ENCODE measurements at regions not wholly inside any gene's neighbourhood (a gene's known extent, or its start where the extent isn't known, plus 50 kb on each side); places are given as distances from the start of the nearest gene placed in this dataset.

DNA sequence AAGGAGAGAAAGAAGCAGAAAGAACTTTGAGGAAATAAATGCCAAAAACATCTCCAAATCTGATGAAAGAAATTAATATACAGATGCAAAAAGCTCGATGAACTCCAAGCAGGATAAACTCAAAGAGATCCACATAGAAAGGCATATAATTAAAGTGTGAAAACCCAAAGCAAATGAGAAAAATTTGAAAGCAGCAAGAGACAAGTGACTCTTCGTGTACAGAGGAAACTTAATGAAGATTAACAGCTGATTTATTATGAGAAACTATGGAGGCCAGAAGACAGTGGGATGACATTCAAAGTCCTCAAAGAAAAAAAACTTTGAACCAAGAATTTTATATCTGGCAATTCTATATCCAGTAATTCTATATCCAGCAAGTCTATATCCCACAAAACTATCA lies 163.0 kb upstream of the TMCC3 start:
- DNase-seq = peak in 1 of 2 experiments; percentile 7

DNA sequence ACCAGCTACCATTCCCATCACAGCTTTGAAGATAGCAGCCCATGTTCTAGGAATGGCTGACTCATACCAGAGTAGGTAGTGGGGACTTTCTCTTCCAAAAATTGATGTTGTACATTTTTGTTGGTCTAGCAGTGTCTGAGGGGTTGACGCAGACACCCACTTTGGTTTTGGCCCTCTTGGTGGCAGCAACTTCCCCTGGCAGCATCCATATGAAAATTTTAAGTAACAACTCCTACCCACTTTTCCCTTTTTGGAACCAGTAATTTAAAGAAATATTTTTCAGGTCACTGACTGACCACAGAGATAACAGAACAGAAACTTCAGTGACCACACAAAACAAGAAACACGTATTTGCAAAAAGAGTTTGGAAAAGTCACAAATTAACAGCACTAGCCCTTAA lies 162.0 kb upstream of the TMCC3 start:
- no peak for DNase-seq

DNA sequence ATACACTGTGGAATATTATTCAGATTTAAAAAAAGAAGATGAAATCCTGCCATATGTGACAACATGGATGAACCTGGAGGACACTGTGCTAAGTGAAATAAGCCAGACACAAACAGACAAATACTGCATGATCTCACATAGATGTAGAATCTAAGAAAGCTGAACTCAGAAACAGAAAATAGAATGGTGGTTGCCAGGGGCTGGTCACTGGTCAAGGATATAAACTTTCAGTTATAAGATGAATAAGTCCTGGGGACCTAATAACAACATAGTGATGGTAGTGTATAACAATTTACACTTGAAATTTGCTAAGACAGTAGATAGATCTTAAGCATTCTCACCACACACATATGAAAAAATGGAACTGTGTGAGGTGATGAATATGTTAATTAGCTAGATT lies 161.3 kb upstream of the TMCC3 start:
- DNase-seq = no peak

DNA sequence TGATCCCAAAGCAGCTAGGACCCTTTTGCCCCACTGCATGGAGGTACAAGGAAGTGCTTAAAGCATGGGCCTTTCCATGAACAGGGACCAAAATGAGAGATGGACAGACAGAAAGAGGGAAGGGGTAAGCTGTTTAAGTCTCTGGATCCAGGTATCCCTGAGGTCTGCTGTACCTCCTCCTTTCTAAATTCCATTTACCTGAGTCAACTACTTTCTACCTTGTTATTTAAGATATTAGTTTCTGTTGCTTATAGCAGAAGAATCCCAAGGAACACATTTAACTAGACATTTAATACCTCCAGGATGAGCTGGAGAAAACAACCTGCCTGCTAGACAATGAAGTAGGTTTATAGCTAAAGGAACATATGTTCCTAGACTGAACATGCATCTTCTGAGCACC lies 157.6 kb upstream of the TMCC3 start:
- no peak for DNase-seq

DNA sequence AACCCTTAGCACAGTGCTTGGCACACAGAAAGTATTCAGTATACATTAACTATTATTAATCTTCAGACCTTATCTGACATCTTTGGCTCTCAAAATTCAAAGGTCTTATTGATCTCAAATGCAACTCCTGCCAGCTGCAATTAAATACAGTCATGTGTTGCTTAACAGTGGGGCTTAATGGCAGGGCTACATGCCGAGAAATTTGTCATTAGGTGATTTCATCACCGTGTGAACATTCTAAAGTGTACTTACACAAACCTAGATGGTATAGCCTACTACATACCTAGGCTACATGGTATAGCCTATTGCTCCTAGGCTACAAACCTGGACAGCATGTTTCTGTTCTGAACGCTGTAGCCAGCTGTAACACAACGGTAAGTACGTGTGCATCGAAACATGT lies 156.3 kb upstream of the TMCC3 start:
- DNase-seq = no peak

DNA sequence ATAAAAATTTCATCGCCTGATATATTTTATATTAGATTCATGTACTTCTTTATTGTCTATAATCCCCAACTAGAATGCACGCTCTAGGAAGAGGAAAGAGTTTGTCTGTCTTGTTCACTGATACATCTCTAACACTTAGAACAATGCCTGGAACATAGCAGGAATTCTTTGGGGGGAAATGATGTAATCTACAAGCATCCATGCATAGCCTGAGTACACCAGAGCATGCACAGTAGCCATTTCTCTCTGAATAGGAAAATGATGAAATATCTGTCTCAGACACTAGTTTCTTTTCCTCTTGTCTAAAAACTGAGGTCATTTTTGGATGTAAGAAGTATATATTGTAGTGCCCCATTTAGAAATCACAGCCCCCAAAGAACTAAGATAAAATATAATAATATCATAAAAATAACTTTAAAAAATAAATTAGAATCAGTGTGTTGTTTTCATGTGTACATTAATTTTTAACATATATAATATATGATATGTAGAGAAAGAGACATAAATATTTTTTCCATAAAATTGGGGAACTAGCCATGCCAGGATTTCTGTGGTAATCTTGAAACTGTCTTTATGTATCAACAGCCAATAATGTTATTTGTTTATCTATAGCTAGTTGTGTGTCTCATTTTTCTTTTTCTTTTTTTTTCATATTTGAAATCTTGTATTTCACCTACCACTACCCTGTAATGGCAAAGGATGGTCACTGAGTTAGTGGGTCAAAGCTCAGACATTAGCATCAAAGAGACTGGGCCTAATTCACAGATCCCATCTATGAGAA lies 155.6 kb upstream of the TMCC3 start:
- DNase-seq = no peak

DNA sequence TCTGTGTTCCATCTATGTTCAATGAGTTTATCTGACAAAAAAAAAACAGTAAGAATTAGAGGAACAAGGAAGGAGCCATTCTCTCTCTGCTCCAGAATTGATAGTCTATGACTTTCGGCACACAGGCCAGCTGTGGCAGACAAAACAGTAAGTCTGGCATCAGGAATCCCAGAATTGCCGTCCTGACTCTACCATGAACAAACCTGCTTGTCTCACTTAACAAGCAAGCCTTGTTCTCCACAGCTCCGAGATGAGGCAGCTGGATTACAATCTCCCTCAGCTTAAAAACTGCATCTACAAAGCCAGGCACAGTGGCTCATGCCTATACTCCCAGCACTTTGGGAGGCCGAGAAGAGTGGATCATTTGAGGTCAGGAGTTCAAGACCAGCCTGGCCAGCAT lies 153.6 kb upstream of the TMCC3 start:
- DNase-seq = no peak

DNA sequence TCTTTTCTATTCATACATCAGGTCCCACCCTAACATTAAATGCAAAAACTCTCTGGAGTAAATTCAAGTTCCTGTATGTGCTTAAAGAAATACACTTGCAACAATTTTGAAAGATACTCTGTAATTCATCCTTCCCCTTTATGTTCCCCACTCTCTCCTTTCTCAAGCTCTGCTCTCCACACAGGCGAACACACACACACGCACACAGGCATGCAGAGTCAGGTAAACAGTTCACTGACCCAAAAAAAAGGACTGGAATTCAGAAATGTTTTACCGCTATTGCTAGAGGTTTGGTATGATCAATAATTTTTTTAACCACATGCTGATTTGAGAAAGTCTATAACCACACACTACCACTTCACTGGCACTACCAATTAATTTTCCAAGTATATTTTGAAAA lies 152.4 kb upstream of the TMCC3 start:
- no peak for DNase-seq

DNA sequence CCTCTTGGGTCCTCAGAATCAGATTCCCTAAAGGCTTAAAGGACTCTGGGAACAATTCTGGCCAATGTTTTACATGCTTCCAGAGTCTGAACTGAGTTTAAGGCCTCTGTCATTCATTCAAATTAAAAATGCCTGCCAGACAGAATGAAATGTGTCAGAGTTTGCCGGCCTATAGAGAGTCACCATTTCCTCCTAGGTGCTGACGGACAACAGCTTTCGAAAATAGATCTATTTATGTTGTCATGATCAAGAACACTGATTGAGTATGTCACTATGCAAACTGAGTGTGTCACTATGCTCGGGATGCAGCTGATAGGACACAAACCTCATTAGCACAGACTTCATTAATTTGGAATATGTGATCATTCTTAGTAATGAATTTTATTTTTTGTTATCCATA lies 151.4 kb upstream of the TMCC3 start:
- DNase-seq = no peak

DNA sequence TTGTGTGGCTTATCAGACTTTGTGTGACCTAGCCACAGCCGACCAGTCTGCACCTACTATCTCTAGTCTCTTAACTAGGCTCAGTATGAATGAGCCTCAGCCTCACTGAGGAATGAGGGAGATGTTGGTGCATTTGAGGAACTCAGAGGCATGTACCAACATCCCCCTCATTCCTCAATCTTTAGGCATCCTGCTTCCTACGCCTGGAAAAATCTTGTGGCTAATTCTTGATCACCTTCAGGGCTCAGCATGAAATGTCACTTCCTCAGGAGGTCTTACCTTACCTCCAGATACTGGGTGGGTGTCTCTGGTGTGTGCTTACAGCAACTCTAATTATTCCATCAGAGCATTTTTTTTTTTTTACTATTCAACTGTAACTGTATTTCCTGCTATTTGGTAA lies 148.8 kb upstream of the TMCC3 start:
- DNase-seq = no peak

DNA sequence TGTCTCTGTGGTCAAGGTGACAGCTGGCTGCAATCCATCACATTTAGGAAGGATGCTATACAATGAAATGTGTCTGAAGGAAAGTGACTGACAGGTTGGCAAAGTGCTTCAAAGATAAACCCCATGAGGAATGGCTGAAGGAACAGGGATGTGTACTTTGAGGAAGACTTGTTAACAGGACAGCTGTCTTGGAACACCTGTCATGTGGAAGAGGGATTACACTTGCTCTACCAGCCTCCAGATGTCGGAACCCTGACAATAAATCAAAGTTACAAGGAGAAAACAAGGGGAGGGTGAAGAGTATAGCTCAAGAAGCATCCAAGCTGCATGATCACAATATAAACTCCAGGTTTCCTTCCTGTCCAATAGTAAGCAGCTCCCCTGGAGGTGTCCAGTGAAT lies 147.8 kb upstream of the TMCC3 start:
- DNase-seq = no peak

DNA sequence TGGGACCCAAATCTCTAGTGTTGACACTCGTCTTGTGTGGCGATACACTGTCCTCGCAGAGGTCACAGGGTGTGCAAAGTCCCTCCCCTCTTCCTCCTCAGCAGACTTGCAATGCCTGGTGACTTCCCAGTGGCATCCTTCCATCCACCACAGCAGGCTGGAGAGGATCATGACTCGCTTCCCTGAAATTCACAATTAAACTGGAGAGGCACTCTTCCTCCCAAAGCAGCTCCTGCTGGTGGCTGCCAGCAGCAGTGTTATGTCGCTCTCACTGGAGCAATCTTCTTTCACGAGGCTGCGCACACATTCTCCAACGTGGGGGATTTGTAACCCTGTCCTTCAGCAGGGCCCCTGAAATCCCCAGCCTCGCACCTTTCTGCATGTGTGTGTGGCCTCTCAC lies 145.2 kb upstream of the TMCC3 start:
- DNase-seq = no peak

DNA sequence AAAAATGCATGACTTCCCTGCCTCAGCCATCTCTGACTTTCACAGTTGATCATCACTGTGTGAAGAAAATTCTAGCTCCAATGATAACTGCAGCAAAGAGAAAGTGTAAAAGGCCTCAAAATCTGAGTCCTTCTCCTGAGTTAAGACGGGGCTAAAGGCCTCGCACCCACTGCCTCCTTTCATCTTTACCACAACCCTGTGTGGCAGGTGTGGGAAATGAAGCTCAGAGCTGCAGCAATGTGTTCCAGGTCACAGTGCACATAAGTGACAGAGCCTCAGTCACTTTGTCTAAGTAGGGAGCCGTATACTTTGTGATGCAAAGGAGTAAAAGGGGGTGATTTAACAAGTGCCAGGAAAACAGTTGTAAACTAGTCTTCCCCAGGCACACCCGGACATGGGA lies 144.7 kb upstream of the TMCC3 start:
- DNase-seq = no peak

DNA sequence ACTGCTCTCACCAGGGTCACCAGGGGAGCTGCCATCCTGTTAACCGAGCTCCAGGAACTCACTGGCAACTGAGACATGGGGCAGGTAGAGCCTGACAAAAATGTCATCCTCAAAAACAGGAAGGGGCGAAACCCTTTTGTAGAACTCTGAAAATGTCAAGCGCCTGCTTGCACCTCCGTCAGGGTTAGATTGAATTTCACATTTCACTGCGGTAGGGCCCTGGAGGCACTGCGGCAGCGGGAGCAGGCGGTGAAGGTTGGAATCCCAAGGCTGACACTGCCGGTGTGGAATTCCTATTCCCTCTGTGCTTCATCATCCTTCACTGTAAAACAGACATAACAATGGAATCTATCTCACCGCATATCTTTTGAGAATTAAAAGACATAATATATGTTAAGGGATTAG lies 142.8 kb upstream of the TMCC3 start:
- no peak for DNase-seq

DNA sequence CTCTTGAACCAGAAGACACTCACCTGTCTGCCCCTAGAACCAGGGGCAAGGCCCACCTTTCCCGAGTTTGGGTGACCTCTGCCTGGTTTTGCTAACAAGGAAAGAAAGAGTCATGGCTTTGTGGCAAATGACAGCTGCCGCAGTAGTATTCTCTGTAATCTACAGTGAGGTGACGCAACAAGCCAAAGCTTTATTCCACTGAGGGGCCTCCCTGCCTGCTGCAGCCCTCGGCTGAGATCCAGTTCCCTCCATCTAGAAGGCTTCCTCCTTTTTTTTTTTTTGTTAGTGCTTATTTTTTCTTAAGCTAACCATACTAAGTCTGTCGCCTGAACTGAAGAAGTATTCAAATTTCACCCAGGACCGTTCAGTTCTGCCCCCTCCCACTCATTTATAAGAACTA lies 142.3 kb upstream of the TMCC3 start:
- no peak for DNase-seq

DNA sequence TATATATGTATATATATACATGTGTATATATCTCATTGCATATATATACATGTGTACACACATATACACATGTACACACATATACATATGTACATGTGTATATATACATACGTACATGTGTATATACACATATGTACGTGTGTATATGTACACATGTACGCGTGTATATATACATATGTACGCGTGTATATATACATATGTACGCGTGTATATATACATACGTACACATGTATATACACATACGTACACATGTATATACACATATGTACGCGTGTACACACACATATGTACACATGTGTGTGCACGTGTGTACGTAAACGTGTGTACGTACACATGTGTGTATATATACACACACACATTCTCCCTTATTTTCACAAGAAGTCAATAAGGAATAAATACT lies 141.6 kb upstream of the TMCC3 start:
- no peak for DNase-seq

DNA sequence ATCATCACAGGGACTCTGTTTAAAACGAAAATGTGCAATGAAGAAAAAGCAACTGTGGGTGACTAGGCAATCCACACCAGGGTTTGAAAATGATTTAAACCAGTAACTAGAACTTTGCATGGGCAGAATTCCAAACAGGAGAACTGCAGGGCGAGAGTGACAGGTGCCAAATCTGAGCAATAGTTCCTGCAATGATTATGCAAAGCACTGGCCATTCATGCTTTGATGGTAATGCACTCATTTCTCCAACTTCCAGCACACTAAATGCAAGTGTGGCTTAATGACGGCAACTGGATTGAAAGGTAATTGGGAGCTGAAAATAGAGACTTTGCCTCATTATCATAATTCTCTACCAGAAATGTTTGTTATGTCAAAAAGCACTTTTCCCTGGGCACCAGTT lies 140.5 kb upstream of the TMCC3 start:
- DNase-seq = no peak

DNA sequence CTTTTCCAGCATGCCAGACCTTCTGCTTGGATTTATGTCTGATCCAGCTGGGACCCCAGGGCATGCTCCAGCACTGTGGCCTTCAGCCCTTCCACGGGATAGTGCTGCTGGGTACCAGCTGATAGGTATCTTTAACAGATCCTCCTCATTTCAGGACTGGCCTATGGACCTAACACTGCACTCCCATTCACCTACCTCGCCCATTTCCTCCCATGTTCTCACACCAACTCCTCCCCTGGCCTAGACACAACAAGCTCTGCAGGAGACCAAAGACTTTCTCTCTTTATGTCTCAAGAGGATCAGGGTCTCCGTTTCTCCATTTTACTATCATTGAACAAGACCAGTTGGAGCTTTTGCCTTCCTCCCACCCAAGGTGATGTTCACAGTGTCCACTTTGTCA lies 140.0 kb upstream of the TMCC3 start:
- no peak for DNase-seq

DNA sequence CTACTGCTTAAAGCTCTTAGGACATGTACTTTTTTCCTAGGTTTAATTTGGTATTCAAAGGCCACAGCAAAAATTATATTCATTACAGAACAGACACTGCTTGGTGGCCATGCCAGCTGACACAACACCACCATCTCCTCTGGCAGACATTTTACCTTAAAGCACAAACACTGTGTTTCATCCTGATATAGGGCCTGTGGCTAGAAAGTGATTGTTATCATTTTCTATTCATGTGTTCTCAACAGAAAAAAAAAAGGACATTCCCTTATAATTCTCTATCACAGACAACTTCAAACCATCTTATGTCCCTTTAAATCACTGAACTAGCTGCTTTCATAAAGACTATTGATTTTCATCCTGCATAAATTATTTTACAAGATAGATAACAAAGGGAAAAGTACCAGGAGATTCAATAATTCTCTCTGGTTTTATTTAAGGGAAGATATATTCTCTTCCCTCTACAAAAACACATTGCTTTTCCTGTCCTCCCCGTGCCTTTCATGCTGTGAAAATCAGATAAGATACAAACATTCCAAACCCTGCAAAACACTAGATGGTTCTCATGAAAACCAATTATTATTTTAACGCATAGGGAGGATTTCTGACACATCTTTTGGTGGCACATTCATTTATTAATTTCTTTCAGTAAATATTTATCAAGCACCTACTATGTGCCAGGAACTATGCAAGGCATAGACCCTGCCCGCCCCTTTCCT lies 139.3 kb upstream of the TMCC3 start:
- DNase-seq = no peak

DNA sequence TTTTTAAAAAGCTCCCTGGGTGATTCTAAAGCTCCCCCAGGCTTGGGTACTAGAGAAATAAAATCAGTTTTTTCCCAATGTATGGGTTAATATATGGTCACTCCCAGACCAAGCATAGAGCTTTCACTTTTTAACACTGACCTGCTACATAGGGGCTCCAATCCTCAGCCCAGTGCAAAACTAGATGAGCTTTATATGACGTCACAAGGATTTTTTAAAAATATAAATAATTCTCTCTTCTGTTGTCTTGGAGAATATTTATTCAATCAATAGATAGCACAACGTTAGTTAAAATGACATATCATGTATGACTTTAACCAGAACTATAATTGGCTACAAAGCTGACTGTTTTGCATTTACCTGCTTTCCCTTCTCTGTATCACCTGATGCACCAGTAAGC lies 137.9 kb upstream of the TMCC3 start:
- no peak for DNase-seq

DNA sequence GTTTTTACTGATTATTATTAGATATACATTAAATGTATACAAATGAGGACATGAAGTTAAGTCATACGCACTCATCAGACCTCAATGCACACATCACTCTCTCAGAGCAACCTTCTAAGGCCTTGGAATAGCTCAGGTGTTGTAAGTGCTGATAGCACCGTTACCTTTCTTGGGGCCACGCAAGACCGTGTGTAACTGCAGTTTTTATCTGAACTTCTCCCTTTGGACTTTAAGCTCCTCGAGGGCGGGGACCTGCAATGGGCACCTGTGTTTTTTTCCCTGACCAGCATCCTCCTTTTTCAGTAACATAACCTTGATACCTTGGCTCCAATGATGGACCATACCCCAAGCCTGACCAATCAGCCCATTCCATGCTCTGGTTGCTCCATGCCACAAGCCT lies 136.5 kb upstream of the TMCC3 start:
- no peak for DNase-seq

DNA sequence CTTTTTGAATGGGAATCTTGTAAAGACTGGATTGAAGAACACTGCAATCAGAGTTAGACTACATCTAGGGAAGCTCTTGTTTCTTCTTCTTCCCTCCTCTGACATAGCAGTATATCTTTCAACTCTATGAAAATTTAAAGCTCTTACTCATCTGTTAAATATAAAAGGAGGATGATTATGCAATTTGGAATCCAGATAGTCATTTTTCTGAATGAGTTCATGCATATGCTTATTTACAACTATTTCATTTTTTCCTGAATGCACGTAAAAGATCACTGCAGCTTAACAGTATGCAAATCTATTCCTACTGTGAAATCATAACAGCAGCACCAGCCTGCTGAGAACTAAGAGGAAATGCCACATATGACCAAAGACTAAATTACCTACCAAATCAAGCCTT lies 133.5 kb upstream of the TMCC3 start:
- no peak for DNase-seq

DNA sequence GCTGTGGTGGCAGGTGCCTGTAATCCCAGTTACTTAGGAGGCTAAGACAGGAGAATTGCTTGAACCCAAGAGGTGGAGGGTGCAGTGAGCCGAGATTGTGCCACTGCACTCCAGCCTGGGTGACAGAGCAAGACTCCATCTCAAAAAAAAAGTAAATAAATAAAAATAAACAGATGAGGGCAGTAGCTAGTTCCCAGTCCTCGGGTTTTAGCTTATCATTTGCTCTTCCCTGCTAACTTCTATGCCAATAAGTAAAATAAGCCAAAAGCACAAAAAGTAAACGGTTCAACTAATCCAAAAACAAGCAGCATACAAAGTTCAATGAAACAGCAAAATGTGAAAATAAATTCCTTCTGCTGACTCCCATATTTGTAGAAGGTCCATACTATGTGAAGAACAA lies 133.0 kb upstream of the TMCC3 start:
- no peak for DNase-seq

DNA sequence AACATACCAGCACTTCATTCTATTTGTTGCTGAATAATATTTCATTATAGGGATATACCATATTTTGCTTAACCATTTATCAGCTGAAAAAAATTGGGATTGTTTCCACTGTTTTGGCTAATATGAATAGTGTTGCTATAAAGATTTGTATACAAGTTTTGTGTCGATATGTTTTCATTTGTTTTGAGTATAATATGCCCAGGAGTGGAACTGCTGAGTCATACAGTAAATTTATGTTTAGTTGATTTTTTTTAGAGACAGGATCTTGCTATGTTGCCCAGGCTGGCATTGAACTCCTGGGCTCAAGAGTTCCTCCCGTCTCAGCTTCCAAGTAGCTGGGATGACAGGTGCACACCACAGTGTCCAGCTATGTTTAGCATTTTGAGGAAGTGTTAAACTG lies 131.5 kb upstream of the TMCC3 start:
- DNase-seq = no peak

DNA sequence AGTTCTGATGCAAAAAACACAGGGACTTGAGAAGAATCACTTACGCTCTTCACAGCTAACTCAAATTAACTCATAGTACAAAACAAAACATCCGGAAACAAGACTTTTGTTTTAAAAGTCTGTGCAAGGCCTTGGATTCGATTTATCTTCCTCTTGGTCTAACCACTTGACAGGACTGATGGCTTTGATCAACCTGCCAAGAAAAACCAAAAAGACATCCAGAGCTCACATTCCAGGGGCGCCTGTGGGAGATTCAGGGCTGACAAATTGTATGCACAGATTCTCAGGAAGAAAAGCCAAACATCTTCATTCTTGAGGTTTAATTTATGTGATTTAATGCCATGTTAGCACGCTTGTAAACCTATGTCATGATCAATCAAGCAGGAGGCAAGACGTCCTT lies 129.1 kb upstream of the TMCC3 start:
- DNase-seq = no peak
